NB4 (cell line): ENCODE measurements at regions not wholly inside any gene's neighbourhood (a gene's known extent, or its start where the extent isn't known, plus 50 kb on each side); places are given as distances from the start of the nearest gene placed in this dataset.

Experiments
- POLR2A ChIP-seq: IDR thresholded peaks from 2 replicates; pipeline ENCODE4 v1.6.1; 2011; ENCODE audit warnings: mild to moderate bottlenecking; ENCODE audit not compliant: insufficient read length; ENCODE audit errors: extremely low read depth
- TF ChIP-seq, protein P1 (sequence below): IDR thresholded peaks from one replicate; pipeline ENCODE4 v1.5.1; 2012; ENCODE audit warnings: low read depth, low read length

GRCh38 chr10:27446091-27446918 is 57.8 kb upstream of the RAB18 start:
- TF ChIP-seq, protein P1, sequence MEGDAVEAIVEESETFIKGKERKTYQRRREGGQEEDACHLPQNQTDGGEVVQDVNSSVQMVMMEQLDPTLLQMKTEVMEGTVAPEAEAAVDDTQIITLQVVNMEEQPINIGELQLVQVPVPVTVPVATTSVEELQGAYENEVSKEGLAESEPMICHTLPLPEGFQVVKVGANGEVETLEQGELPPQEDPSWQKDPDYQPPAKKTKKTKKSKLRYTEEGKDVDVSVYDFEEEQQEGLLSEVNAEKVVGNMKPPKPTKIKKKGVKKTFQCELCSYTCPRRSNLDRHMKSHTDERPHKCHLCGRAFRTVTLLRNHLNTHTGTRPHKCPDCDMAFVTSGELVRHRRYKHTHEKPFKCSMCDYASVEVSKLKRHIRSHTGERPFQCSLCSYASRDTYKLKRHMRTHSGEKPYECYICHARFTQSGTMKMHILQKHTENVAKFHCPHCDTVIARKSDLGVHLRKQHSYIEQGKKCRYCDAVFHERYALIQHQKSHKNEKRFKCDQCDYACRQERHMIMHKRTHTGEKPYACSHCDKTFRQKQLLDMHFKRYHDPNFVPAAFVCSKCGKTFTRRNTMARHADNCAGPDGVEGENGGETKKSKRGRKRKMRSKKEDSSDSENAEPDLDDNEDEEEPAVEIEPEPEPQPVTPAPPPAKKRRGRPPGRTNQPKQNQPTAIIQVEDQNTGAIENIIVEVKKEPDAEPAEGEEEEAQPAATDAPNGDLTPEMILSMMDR: no peak
- TF ChIP-seq POLR2A: no peak
